Endothelial cell of umbilical vein (primary cell): ENCODE measurements at regions not wholly inside any gene's neighbourhood (a gene's known extent, or its start where the extent isn't known, plus 50 kb on each side); places are given as distances from the start of the nearest gene placed in this dataset.

Source experiments
- BruUV-seq: library from RNA; stranded (reverse); fragments of 400-500 nt; replicated peaks from 2 replicates; lab custom pipeline; 2021; lab: Mats Ljungman, UMichigan
- CTCF ChIA-PET: fragments of 300-600, 350-600 bp; sonication (Branson Sonifier 250); formaldehyde crosslinking; loops from one replicate; lab custom pipeline; 2021; ENCODE audit warnings: antibody characterized with exemption, inconsistent platforms; lab: Charles Lee
- POLR2A ChIA-PET: fragments of 300-600, 350-600 bp; sonication (Branson Sonifier 250); formaldehyde crosslinking; loops from one replicate; lab custom pipeline; 2021; ENCODE audit warnings: antibody characterized with exemption, inconsistent platforms; lab: Charles Lee
- DNase-seq: peaks from one replicate; pipeline ENCODE4 v3.0.0-alpha.2; 2011; ENCODE audit warnings: low read depth, low spot score
- FAIRE-seq: peaks from 2 replicates; lab custom pipeline; 2011; peaks lifted over from hg19 to GRCh38; lab: Jason Lieb, UNC
- H2AFZ ChIP-seq: 2 replicates; pipeline ENCODE4 v1.6.0; 2012; ENCODE audit warnings: low read depth, low read length, control low read depth, inconsistent platforms
- H3K27ac ChIP-seq: 2 replicates; pipeline ENCODE4 v1.5.1; 2011; ENCODE audit warnings: low read depth, mild to moderate bottlenecking, control low read depth, low read length, moderate library complexity; ENCODE audit not compliant: insufficient read depth
- H3K27me3 ChIP-seq, 2 experiments: 2 replicates each; pipeline versions ENCODE4 v1.6.0 to v1.6.1; 2011; ENCODE audit warnings: low read length in 2 of 2, mixed read lengths in 1 of 2; ENCODE audit not compliant: control insufficient read depth in 2 of 2, insufficient read depth in 2 of 2
- H3K36me3 ChIP-seq, 2 experiments: 2 replicates in 1 of 2; 3 replicates in 1 of 2; pipeline ENCODE4 v1.5.1; 2011; ENCODE audit warnings: low read length in 2 of 2, mild to moderate bottlenecking in 1 of 2, moderate library complexity in 1 of 2; ENCODE audit not compliant: control insufficient read depth in 2 of 2, insufficient read depth in 2 of 2; ENCODE audit errors: extremely low read depth in 1 of 2
- H3K4me1 ChIP-seq: 3 replicates; pipeline ENCODE4 v1.5.1; 2011; ENCODE audit warnings: mild to moderate bottlenecking, low read length; ENCODE audit not compliant: control insufficient read depth, insufficient read depth; ENCODE audit errors: extremely low read depth
- H3K4me2 ChIP-seq: 2 replicates; pipeline ENCODE4 v1.6.1; 2011; ENCODE audit warnings: low read length, control low read depth, mixed read lengths; ENCODE audit not compliant: insufficient read depth
- H3K4me3 ChIP-seq, 3 experiments: fragments of 200-600 bp in 1 of 3; sonication (generic), shearing (Covaris generic) in 1 of 3; replicated peaks in 1 of 3; 2 replicates each; pipeline ENCODE4 v1.5.1; 2011 to 2016; ENCODE audit warnings: control low read depth in 3 of 3, low read length in 3 of 3, mild to moderate bottlenecking in 2 of 3, inconsistent platforms in 1 of 3, low read depth in 1 of 3, moderate library complexity in 1 of 3; ENCODE audit not compliant: insufficient read depth in 1 of 3
- H3K79me2 ChIP-seq: 2 replicates; pipeline ENCODE4 v1.6.0; 2012; ENCODE audit warnings: low read length, inconsistent platforms; ENCODE audit not compliant: control insufficient read depth, insufficient read depth
- H3K9ac ChIP-seq: replicated peaks from 2 replicates; pipeline ENCODE3; 2011; ENCODE audit warnings: low read length, control low read depth; ENCODE audit not compliant: insufficient read depth; ENCODE audit errors: extremely low read depth
- H3K9me1 ChIP-seq: replicated peaks from 3 replicates; pipeline ENCODE4 v1.6.0; 2011; ENCODE audit warnings: mild to moderate bottlenecking, low read length; ENCODE audit not compliant: control insufficient read depth, insufficient read depth; ENCODE audit errors: extremely low read depth
- H3K9me3 ChIP-seq: replicated peaks from 2 replicates; pipeline ENCODE4 v1.5.1; 2012; ENCODE audit warnings: low read length, inconsistent platforms; ENCODE audit not compliant: control insufficient read depth, insufficient read depth
- H4K20me1 ChIP-seq: replicated peaks from 2 replicates; pipeline ENCODE3; 2011; ENCODE audit warnings: mild to moderate bottlenecking, low read length; ENCODE audit not compliant: control insufficient read depth, insufficient read depth; ENCODE audit errors: extremely low read depth
- CTCF ChIP-seq, 2 donors: IDR thresholded peaks; 1 replicate in 1 of 2; 2 replicates in 1 of 2; pipeline ENCODE4 v1.5.1; 2011; ENCODE audit warnings: low read length in 2 of 2, mild to moderate bottlenecking in 2 of 2, moderate library complexity in 2 of 2, control low read depth in 1 of 2, inconsistent platforms in 1 of 2, low read depth in 1 of 2; ENCODE audit not compliant: insufficient read depth in 1 of 2; ENCODE audit errors: extremely low read depth in 1 of 2
- EZH2 ChIP-seq: IDR thresholded peaks from 2 replicates; pipeline ENCODE4 v1.6.1; 2012; ENCODE audit warnings: borderline replicate concordance, low read depth, mild to moderate bottlenecking, moderate library complexity, low read length, inconsistent platforms; ENCODE audit not compliant: severe bottlenecking
- FOS ChIP-seq: IDR thresholded peaks from 2 replicates; pipeline ENCODE4 v1.6.1; 2011; ENCODE audit warnings: mild to moderate bottlenecking, low read length, moderate library complexity, borderline replicate concordance; ENCODE audit not compliant: insufficient read depth
- GATA2 ChIP-seq: IDR thresholded peaks from 2 replicates; pipeline ENCODE4 v1.7.0; 2011; ENCODE audit warnings: low read depth, mild to moderate bottlenecking, moderate library complexity, mixed read lengths, low read length; ENCODE audit not compliant: insufficient read length, insufficient read depth
- JUN ChIP-seq: IDR thresholded peaks from 2 replicates; pipeline ENCODE4 v1.6.1; 2011; ENCODE audit warnings: borderline replicate concordance, low read depth; ENCODE audit not compliant: insufficient read length, insufficient read depth
- MAX ChIP-seq: IDR thresholded peaks from 2 replicates; pipeline ENCODE4 v1.6.1; 2011; ENCODE audit not compliant: insufficient read depth, insufficient read length
- MYC ChIP-seq: IDR thresholded peaks from one replicate; pipeline ENCODE4 v1.6.1; 2011; ENCODE audit warnings: mild to moderate bottlenecking, low read depth, low read length
- POLR2A ChIP-seq: IDR thresholded peaks from 2 replicates; pipeline ENCODE4 v1.6.1; 2012; ENCODE audit warnings: low read depth, mild to moderate bottlenecking, control low read depth, low read length
- POLR2AphosphoS5 ChIP-seq: IDR thresholded peaks from 2 replicates; pipeline ENCODE4 v1.6.1; 2012; ENCODE audit warnings: low read depth, mild to moderate bottlenecking, control low read depth, low read length, moderate library complexity; ENCODE audit not compliant: insufficient read depth
- dilution Hi-C: fragments of 300-500 bp; cut with MboI; formaldehyde crosslinking; loops from one replicate; pipeline ENCODE4 v1.15.0; 2019; ENCODE audit warnings: low sequenced_read_pairs; ENCODE audit not compliant: extremely low pct_ligation_motif_present
- intact Hi-C: fragments of 100-400 bp; cut with micrococcal nuclease; formaldehyde crosslinking; loops from one replicate; pipeline ENCODE4 v1.10.0; 2022

- no peaks in the 10 kb centered on the region for H3K27me3 ChIP-seq
- no peak overlapping the region for H2AFZ ChIP-seq
- H4K20me1 ChIP-seq, result no peaks in the 10 kb centered on the region
- H3K79me2 ChIP-seq, result no peaks in the 10 kb centered on the region
- dilution Hi-C loops, result no loop called here
- CTCF ChIA-PET, result no interaction called here
- no peak overlapping the region for H3K9ac ChIP-seq
- H3K4me1 ChIP-seq, result no peaks in the 10 kb centered on the region
- DNase-seq (no peak), FAIRE-seq (no peak)
- no peaks in the 10 kb centered on the region for H3K9me1 ChIP-seq
- BruUV-seq, result no TSS peak
- no peak overlapping the region for H3K27ac ChIP-seq
- intact Hi-C loops, result no loop called here
- POLR2A ChIA-PET, result no interaction called here
- peaks cover 2% of the 10 kb centered on the region for H3K9me3 ChIP-seq
- H3K4me2 ChIP-seq, result no peak overlapping the region
- TF ChIP-seq POLR2AphosphoS5 (no peak), JUN (no peak), MYC (no peak), GATA2 (no peak), FOS (no peak), CTCF (IDR thresholded peaks at IDR 0.05; ENCODE audit: extremely low read depth in 1 of 2, insufficient read depth in 1 of 2, low read depth in 1 of 2, low read length in 2 of 2) (no peak)
- H3K36me3 ChIP-seq, result no peaks in the 10 kb centered on the region
- H3K4me3 ChIP-seq, result no peak overlapping the region
Observed at GRCh38 chr17:14468858-14469257, 168.0 kb downstream of the HS3ST3B1 start.

- Histone ChIP-seq H3K27ac (no peak overlapping the region), H3K4me3 (no peak overlapping the region), H3K27me3 (no peaks in the 10 kb centered on the region), H3K9me3 (peaks cover 8% of the 10 kb centered on the region), H3K4me2 (no peak overlapping the region), H2AFZ (no peak overlapping the region), H3K79me2 (no peaks in the 10 kb centered on the region), H3K9ac (no peak overlapping the region), H3K9me1 (no peaks in the 10 kb centered on the region), H4K20me1 (no peaks in the 10 kb centered on the region), H3K36me3 (no peaks in the 10 kb centered on the region), H3K4me1 (no peaks in the 10 kb centered on the region)
- no TSS peak for BruUV-seq
- no peak for DNase-seq
- dilution Hi-C loops (no loop called here), intact Hi-C loops (no loop called here)
- FAIRE-seq, result no peak
- CTCF ChIA-PET, result no interaction called here
- POLR2A ChIA-PET, result no interaction called here
- no peak for TF ChIP-seq POLR2AphosphoS5
- TF ChIP-seq CTCF (IDR thresholded peaks at IDR 0.05; ENCODE audit: extremely low read depth in 1 of 2, insufficient read depth in 1 of 2, low read depth in 1 of 2, low read length in 2 of 2), result no peak
- TF ChIP-seq JUN, result no peak
- no peak for TF ChIP-seq GATA2
- TF ChIP-seq POLR2A, result no peak
- TF ChIP-seq FOS, result no peak
- no peak for TF ChIP-seq MAX
- TF ChIP-seq MYC, result no peak
- TF ChIP-seq EZH2, result no peak
Observed at GRCh38 chr17:14461227-14461548, 160.3 kb downstream of the HS3ST3B1 start.
